HT-29 (cell line): ENCODE measurements at regions not wholly inside any gene's neighbourhood (a gene's known extent, or its start where the extent isn't known, plus 50 kb on each side); places are given as distances from the start of the nearest gene placed in this dataset.
"Not testable (repeated sequence)": the region's sequence is repeated elsewhere in the genome, so short reads cannot be mapped to it uniquely, and the experiment has no call there.

Experiments
- DNase-seq: peaks from one replicate; pipeline ENCODE4 v3.0.0-alpha.2; 2015; ENCODE audit warnings: low spot score

DNA sequence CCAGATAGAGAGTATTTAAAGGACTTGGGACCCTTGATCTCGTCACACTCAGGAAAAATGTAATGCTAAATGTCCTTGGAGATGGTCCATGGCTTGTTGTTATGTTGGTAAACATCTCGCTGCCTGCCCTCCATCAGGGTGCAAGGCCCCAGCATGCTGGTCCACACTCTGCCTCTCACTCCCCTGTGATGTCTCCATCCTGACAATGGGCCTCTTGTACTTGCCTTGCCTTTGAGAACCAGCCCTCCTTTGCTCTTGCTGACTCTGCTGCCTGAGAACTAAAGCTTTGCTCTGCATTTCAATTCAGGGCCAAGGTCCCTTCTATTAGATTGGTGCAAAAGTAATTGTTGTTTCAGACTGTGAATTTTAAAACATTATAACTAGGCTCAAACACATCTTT is 131.0 kb upstream of the LMNTD1 start:
- no peak for DNase-seq

DNA sequence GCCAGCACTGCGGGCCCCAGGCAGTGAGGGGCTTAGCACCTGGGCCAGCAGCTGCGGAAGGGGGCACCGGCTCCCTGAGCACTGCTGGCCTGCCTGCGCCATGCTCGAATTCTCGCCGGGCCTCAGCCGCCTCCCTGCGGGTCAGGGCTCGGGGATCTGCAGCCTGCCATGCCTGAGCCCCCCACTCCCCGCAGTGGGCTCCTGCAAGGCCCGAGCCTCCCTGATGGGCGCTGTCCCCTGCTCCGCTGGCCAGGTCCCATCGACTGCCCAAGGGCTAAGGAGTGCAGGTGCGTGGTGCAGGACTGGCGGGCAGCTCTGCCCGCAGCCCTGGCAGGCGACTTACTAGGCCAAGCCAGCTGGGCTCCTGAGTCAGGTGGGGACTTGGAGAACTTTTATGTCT is 133.3 kb upstream of the LMNTD1 start:
- no peak for DNase-seq

DNA sequence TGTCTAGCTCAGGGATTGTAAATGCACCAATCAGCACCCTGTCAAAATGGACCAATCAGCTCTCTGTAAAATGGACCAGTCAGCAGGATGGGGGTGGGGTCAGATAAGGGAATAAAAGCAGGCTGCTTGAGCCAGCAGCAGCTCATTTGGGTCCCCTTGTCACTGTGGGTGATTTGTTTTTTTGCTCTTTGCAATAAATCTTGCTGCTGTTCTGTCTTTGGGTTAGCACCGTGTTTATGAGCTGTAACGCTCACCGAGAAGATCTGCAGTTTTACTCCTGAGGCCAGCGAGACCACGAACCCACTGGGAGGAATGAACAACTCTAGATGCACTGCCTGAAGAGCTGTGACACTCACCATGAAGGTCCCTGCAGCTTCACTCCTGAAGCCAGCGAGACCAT is 134.1 kb upstream of the LMNTD1 start:
- no peak for DNase-seq

DNA sequence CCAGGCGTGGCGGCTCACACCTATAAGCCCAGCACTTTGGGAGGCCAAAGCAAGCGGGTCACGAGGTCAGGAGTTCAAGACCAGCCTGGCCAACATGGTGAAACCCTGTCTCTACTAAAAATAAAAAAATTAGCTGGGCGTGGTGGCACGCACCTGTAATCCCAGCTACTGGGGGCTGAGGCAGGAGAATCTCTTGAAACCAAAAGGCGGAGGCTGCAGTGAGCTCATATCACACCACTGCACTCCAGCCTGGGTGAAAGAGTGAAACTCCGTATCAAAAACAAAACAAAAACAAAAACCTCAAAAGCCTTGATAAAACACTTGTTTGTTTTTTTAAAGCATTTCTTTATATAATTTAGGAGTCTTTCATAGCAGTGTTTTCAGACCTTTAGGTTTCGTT is 135.8 kb upstream of the LMNTD1 start:
- not testable (repeated sequence) for DNase-seq

DNA sequence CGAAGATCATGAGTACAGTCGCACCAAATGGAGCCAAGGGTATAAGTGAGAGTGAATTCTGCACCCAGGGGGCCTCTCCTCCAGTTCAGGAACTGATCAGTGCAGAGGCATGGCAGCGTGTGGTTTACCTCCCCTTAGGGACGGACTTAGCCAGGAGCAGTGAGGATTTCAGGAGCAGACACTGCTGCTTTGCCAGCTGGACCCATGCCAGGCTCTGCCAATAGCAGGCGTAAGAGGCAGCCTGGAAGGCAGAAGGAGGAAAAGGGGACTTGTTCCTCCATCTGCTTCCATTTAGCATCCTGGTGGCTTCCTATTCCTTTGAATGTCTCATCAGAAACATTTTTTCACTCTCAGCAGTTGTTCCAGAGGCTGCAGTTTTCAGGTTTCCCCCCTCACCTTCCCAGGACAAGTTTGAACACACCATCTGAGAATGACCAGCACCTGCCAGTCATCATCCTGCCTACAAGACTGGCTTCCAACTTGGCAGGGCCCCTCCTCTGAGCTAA is 137.0 kb upstream of the LMNTD1 start:
- peak; percentile 26 for DNase-seq

DNA sequence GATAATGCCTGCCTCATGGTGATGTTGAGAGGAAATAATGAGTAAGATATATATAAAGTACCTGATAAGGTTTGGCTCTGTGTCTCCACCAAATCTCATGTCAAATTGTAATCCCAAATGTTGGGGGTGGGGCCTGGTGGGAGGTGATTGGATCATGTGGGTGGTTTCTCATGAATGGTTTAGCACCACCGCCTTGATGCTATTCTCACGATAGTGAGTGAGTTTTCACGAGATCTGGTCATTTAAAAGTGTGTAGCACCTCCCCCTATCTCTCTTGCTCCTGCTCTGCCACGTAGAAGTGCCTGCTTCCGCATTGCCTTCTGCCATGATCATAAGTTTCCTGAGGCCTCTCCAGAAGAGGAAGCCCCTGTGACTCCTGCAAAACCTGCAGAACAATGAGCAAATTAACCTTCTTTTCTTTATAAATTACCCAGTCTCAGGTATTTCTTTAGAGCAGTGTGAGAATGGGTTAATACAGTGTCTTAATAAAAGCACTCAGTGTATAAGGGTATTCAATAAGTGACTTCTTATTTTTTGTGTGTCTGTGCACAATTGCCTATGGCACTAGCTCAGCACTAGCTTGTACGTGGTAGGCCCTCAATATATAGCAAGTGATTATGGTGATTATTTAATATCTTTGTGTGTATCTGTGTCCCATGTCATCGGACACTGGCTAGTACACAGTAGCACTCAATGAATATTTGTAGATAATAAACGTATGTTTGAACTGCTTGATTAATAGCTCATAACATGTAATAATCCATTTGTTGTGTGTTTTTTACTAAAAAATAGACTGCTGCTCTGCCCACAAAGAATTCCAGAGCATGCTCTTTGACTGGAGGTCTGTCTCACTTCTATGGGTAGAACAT is 138.1 kb upstream of the LMNTD1 start:
- DNase-seq = no peak

DNA sequence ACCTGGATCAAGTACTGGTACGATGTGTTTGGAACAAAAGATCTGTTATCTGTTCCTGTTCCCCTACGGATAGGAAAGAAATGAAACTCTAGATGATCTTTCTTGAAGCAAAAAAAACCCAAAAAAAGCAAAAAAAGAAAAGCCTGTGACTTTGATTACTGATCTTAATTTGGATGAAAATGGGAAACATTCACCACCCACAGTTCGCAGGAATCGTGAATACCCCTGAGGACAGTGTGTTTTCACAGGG is 138.7 kb upstream of the LMNTD1 start:
- DNase-seq = no peak

DNA sequence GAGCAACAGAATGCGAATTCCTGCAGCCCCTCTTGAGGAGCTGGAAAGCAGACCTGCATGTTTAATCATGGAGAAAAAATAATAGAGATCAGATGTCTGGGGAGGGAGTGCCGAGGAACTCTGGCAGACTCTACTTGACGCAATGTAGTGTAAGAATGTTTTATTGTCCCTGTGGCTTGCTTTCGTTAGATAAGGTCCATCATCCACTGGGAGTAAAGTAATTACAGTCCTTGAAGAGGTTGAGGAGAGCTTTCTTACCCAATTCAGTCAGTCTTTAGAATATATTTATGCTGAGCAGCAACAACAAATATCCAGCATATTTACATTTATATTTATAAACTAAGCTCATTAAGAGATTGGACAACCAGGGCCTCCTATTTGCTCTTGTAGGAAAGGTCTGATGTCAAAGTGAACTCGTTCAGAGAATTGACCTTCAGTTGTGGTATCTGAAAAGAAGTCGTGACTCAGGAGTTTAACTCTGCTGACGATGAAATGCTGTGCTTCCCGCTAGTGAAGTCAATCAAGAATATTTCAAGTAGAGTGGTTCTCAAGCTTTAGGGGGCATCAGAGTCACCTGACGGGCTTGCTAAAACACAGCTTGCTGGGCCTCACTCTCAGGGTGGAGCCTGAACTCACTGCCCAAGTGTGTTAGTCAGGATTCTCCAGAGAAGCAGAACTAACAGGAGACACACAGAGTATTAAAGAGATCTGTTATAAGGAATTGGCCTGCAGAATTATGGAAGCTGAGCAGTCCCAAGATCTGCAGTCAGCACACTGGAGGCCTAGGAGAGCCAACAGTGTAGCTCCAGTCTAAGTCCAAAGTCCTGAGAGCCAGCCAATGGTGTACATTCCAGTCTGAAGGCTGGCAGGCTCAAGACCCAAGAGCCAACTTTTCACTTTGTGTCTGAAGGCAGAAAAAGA is 139.3 kb upstream of the LMNTD1 start:
- no peak for DNase-seq

DNA sequence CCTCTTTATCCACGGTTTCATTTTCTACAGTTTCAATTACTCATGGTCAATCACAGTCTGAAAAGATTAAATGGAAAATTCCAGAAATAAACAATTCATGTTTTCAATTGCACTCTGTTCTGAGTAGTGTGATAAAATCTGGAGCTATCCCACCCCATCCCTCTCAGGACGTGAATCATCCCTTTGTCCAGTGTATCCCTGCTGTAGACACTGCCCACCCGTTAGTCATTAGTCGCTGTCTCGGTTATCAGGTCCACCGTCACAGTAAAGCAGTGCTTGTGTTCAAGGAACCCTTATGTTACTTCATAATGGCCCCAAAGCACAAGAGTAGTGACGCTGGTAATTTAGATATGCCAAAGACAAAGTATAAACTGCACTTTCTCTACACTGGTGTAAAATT is 141.0 kb upstream of the LMNTD1 start:
- DNase-seq = no peak

DNA sequence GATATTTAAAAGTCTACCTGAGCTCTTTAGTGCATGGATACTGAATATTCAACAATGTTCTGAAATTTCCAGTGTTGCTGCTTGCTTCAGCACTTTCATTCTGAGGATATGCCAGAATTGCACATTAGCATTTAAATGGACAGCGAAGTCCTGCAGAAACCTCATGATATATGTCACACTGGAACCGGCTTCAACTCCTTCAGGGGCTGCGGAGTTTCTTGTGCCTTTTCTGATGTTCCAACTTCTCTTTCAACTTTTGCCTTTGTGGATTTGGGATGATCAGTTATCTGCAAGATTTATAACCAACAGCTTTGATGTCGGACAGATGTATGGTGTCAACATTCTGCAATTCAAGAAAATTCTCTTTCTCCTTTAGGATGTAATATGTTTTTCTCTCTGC is 142.5 kb upstream of the LMNTD1 start:
- DNase-seq = no peak

DNA sequence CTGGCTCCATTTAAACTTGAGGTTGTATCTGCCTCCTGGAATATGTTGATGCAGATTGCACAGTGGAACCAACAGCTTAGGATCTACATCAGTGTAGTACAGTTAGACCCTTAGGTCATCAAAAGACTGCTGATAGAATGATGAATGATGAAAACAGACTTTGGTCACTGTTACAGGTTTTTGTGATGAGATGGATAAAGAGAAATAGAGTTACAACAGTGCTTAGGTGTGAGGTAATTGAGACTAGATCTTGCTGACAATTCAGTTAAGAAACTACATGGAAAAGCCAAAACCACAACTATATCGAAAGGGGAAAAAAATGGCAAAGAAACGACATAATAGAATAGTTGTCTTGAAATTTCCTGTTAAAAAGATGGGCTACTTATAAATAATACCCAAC is 145.7 kb upstream of the LMNTD1 start:
- DNase-seq = no peak

DNA sequence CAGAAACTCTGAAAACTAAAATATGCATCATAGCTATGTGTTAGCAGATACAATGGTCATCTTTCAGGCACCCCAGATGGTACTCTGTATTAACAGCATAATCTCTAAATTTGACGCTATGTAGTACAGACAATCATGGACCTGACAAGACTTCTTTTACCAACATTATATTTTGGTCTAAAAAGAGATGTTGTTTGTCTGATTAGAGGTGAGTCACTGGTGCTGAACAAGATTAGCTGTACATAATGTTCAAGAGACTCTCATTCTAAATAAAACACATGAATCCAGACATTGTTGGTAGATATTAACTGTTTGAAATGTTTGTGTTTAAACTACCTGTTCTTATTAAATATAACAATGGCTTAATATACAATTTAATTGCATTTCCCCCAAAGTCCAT is 146.4 kb upstream of the LMNTD1 start:
- no peak for DNase-seq

DNA sequence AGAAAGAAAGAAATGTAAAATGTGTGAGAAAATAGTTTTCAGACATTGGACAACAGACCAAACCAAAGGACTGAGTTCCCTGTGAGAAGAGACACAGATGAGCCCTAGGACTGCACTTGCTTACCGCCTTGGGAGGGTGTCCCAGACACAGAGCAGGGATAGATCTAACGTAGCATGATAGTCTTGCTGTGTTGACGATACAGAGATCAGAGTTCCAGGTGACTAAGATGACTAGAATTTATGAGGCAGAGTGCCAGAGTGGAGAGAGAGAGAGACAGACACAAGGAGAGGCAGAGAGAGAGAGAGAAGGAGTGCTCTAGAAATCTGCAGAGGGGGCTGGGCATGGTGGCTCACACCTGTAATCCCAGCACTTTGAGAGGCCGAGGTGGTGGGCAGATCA is 148.2 kb upstream of the LMNTD1 start:
- no peak for DNase-seq

DNA sequence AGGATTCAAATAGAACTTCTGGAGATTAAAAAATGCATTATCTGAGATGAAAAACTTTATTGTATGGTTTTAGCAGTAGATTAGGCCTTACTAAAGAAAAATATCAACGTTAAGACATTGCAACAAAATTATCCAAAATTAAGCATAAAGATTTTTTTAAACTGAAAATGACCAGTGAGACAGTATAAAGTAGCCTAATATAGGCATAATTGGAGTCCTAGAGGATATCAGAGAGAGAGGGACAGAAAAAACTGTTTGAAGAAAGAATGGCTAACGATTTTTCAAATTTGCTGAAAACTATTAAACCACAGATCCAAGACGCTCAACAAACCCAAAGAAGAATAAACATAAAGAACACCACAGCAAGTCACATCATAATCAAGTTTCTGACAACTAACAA is 149.5 kb upstream of the LMNTD1 start:
- DNase-seq = no peak

DNA sequence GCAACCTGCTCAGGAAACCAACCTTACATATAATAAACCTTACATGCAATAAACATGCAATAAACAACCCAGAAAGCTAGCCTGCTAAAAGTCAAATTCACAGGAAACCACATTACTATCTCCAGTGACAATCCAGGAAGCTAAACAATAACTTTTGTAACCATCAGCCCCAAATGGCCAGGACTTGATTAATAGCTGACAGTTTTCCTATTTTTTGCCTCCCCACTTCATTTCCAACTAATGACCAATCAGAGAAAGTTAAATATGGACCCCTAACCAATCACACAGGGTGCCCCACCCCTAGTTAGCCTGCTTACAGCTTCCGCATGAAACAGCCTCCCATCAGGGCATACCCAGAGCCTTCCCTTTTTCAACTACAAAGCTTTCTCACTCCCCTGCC is 152.2 kb upstream of the LMNTD1 start:
- DNase-seq = no peak

DNA sequence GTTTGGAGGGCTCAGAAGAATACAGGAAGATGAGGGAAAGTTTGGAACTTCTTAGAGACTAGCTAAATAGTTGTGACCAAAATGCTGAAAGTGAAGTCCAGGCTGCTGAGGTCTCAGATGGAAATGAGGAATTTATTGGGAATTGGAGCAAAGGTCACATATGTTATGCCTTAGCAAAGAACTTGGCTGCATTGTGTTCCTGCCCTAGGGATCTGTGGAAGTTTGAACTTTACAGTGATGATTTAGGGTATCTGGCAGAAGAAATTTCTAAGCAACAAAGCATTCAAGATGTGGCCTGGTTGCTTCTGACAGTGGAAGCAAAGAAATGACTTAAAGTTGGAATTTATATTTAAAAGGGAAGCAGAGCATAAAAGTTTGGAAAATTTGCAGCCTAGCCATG is 153.6 kb upstream of the LMNTD1 start:
- DNase-seq = not testable (repeated sequence)

DNA sequence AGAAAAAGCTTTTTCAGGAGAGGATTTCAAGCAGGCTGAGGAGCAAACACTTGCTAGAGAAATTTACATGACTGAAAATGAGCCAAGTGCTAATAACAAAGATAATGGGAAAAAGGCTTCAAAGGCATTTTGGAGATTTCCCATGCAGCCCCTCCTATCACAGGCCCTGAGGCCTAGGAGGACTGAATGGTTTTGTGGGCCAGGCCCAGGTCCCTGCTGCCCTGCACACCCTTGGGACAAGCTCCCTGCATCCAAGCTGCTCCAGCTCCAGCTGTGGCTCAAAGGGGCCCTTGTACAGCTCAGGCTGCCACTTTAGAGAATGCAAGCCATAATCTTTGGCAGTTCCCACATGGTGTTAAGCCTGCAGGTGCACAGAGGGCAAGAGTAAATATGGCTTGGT is 154.0 kb upstream of the LMNTD1 start:
- no peak for DNase-seq

DNA sequence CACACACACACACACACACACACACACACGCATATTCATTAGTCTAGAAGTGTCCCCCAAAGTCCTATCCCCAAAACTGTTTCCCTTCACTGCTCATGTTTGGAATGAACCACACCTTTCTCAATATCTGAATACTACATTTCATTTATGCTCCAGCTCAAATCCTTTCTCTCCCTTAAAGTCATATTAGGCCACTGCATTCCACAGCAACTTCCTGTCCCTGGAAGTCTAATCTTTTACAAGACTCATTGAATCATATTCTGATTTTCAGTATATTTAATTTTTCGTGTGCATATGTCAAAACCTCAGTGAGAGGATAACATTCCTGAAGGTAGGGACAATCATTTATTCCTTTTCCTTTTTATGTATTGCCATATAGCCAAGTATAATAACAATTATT is 155.6 kb upstream of the LMNTD1 start:
- DNase-seq = no peak

DNA sequence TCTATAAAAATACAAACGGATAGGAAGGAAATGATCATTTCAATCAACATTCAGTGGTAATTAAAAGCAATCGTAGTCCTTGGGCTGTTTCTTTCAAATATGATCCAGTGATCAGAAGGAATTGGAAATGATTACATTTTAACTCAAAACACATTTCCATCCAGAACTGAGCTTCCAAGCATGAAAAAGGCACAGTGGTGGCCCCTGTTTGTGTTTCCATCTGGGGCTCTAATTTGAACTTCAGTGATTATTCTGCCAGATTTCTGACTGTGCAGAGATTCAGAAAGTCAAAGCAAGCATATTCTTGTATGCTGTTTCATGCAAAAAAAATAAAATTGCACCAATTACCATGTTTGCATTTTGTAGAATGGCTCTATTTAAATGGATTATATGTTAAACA is 157.0 kb upstream of the LMNTD1 start:
- DNase-seq = no peak

DNA sequence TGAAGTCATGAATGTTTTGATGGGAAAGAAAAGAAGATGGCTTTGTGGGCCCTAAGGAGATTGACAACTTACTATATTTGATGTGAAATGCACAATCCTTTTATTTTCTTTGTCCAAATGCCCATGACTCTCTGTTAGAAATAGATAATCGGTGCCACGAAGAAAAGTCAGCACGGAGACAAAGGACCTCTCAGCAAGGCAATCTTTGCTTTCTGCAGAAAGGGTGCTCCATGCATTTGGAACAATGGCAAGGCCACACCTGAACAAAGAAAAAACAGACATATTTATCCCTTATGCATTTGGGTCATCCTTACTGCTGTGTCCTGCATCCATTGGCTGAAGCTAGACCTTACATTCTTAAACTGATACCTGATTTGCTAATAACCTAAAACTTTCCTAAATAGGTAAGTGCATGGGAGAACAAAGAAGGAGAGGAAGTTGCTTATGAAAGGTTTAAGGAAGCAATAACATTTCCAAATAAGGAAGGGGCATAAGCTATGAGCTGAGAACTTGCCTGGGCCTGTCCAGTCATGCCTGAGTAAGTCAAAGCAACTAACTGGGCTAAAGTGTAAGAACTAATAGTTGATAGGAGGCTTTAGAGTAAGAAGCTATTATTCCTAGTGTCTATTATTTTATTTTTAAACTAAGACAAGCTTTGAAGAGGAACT is 158.0 kb upstream of the LMNTD1 start:
- DNase-seq = not testable (repeated sequence)

DNA sequence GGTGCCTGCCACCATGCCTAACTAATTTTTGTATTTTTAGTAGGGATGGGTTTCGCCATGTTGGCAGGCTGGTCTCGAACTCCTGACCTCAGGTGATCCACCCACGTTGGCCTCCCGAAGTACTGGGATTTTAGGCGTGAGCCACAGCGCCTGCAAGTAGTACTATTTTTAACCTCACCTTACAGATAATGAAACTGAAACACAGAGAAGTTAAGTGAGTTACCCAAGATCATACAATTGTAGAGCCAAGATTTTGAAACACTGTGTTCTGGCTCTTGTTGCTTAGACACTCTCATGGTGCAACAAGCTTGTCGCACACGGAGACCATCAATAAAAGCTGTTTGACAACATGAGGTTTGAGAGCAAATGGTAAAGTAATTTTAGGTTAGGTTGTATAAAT is 159.1 kb upstream of the LMNTD1 start:
- no peak for DNase-seq

DNA sequence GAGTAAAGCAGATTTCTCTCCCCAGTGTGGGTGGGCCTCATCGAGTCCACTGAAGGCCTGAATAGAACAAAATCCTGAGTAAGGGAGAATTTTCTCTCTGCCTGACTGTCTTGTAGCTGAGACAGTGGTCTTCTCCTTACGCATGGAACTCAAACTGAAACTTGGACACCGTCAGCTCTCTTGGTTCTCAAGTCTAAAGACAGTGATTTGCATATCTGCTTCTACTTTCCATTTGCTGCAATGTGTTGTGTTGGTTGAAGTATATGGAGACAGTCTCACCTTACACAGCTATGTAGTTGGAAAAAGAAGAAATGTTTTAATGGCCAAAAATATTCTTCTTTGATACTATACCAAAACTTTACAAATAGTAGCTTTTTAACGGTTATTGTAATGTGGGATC is 160.2 kb upstream of the LMNTD1 start:
- no peak for DNase-seq
